ENCODE measurements at regions not wholly inside any gene's neighbourhood (a gene's known extent, or its start where the extent isn't known, plus 50 kb on each side); places are given as distances from the start of the nearest gene placed in this dataset.

DNA sequence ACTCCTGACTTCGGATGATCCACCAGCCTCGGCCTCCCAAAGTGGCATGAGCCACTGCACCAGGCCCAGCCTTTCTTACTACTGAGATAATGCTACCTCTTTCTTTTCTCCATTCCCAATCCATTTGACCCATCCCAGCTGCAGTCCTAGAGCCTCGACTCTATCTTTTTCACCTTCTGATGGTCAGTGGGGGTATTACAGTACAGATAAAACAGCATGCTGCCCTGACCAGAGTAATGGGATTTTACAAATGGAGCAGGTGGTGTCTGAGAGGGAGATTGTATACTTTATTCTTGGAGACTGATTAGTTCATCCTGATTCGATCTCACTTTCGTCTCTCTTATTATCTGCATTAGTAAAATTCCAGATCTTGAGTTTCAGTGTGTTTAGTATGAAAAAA lies 238.6 kb upstream of the TNP1 start:
- H3K79me2 ChIP-seq (ENCODE audit: insufficient read depth, low read length) = no peaks in the 10 kb centered on the region
- H3K4me1 ChIP-seq (ENCODE audit: control insufficient read depth in 1 of 2, insufficient read depth in 2 of 2, low read length in 2 of 2) = no peaks in the 10 kb centered on the region
- H3K27me3 Mint-ChIP-seq (ENCODE audit: low read depth in 3 of 3) = peaks cover 0 to 9% (median 7%) of the 10 kb centered on the region in 3 donors
- H4K20me1 ChIP-seq (ENCODE audit: insufficient read depth, low read length) = no peaks in the 10 kb centered on the region
- intact Hi-C loops (cut with micrococcal nuclease) = loop anchor here in 1 of 2 donors (5.0 kb wide), 1 partner anchor 46 kb away; no protein-coding TSS in a partner anchor
- no peaks in the 10 kb centered on the region for H3K36me3 Mint-ChIP-seq
- H3K4me3 ChIP-seq (replicated peaks in 1 of 3; ENCODE audit: low read depth in 2 of 3, low read length in 3 of 3) = no peak overlapping the region
- H3K36me3 ChIP-seq (replicated peaks in 1 of 2; ENCODE audit: control insufficient read depth in 1 of 2, insufficient read depth in 2 of 2, low read length in 2 of 2) = no peaks in the 10 kb centered on the region
- TF ChIP-seq CTCF (IDR thresholded peaks at IDR 0.05) = no peak
- no peak overlapping the region for H2AFZ ChIP-seq (ENCODE audit: insufficient read depth, low read depth, low read length, poor library complexity, severe bottlenecking)
- no peak overlapping the region for H3K9ac ChIP-seq (ENCODE audit: insufficient read depth, low read length, poor library complexity, severe bottlenecking)
- no peak overlapping the region for H3K27ac ChIP-seq (ENCODE audit: low read depth in 1 of 2, low read length in 2 of 2)
- WGBS (ENCODE audit: insufficient coverage) = 100% methylated on average over 2 of the region's 5 CpGs
- no peak overlapping the region for H3K27ac Mint-ChIP-seq
- peaks cover 20% of the 10 kb centered on the region for H3K4me1 Mint-ChIP-seq
- no peak overlapping the region for H3K4me2 ChIP-seq (replicated peaks; ENCODE audit: extremely low read depth, low read length, poor library complexity, severe bottlenecking)
- DNase-seq = no peak
- no peaks in the 10 kb centered on the region for H3K27me3 ChIP-seq (ENCODE audit: control insufficient read depth in 2 of 2, insufficient read depth in 2 of 2, low read length in 2 of 2)
- H3K4me3 Mint-ChIP-seq = no peak overlapping the region
- H3K9me3 ChIP-seq (replicated peaks in 1 of 2; ENCODE audit: control insufficient read depth in 1 of 2, insufficient read depth in 1 of 2, low read length in 2 of 2) = no peaks in the 10 kb centered on the region
- peaks cover 0 to 4% (median 0%) of the 10 kb centered on the region in 7 donors for H3K9me3 Mint-ChIP-seq

DNA sequence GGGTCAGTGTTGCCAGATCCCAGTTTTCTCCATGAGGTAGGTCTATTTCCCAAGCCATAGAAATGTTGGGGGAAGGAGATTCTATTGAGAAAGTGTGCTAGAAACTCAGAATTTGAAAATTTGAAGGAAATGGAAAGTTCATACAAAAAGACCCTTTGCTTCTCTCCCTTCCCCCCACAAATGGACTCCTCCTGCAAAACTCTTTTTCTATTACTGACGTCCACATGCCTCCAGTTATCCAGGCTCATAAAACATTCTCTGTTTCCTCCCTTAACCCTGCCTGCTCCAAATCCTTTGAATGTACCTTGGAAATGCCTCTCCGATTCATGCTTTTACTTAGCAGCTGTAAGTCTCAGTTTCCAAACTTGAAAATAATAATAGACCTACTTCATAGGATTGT lies 237.5 kb upstream of the TNP1 start:
- Mint-ChIP-seq H3K4me3 (peak overlapping the region in 1 of 2 donors; percentile 21), H3K36me3 (no peaks in the 10 kb centered on the region), H3K4me1 (peaks cover 20% of the 10 kb centered on the region), H3K27me3 (ENCODE audit: low read depth in 3 of 3) (peaks cover 1 to 9% (median 4%) of the 10 kb centered on the region in 3 donors), H3K27ac (no peak overlapping the region), H3K9me3 (peaks cover 0 to 4% (median 0%) of the 10 kb centered on the region in 7 donors)
- no peak for TF ChIP-seq CTCF (IDR thresholded peaks at IDR 0.05)
- WGBS (ENCODE audit: insufficient coverage) = 83% methylated on average over 1 of the region's 2 CpGs
- intact Hi-C loops (cut with micrococcal nuclease) = loop anchor here in 1 of 2 donors (5.0 kb wide), 1 partner anchor 45 kb away; no protein-coding TSS in a partner anchor
- Histone ChIP-seq H3K4me2 (replicated peaks; ENCODE audit: extremely low read depth, low read length, poor library complexity, severe bottlenecking) (no peak overlapping the region), H3K4me1 (ENCODE audit: control insufficient read depth in 1 of 2, insufficient read depth in 2 of 2, low read length in 2 of 2) (no peaks in the 10 kb centered on the region), H3K9ac (ENCODE audit: insufficient read depth, low read length, poor library complexity, severe bottlenecking) (no peak overlapping the region), H2AFZ (ENCODE audit: insufficient read depth, low read depth, low read length, poor library complexity, severe bottlenecking) (no peak overlapping the region), H3K36me3 (replicated peaks in 1 of 2; ENCODE audit: control insufficient read depth in 1 of 2, insufficient read depth in 2 of 2, low read length in 2 of 2) (no peaks in the 10 kb centered on the region), H4K20me1 (ENCODE audit: insufficient read depth, low read length) (no peaks in the 10 kb centered on the region), H3K9me3 (replicated peaks in 1 of 2; ENCODE audit: control insufficient read depth in 1 of 2, insufficient read depth in 1 of 2, low read length in 2 of 2) (no peaks in the 10 kb centered on the region), H3K27ac (ENCODE audit: low read depth in 1 of 2, low read length in 2 of 2) (no peak overlapping the region), H3K27me3 (ENCODE audit: control insufficient read depth in 2 of 2, insufficient read depth in 2 of 2, low read length in 2 of 2) (no peaks in the 10 kb centered on the region), H3K79me2 (ENCODE audit: insufficient read depth, low read length) (no peaks in the 10 kb centered on the region), H3K4me3 (replicated peaks in 1 of 3; ENCODE audit: low read depth in 2 of 3, low read length in 3 of 3) (no peak overlapping the region)
- DNase-seq = no peak

Measured in CD14-positive monocyte (primary cell).